Fibroblast of skin of abdomen (primary cell): ENCODE measurements at regions not wholly inside any gene's neighbourhood (a gene's known extent, or its start where the extent isn't known, plus 50 kb on each side); places are given as distances from the start of the nearest gene placed in this dataset.
"Not testable (repeated sequence)": the region's sequence is repeated elsewhere in the genome, so short reads cannot be mapped to it uniquely, and the experiment has no call there.

Source experiments
- DNase-seq: peaks from one replicate; pipeline ENCODE4 v3.0.0-alpha.2; 2013

DNA sequence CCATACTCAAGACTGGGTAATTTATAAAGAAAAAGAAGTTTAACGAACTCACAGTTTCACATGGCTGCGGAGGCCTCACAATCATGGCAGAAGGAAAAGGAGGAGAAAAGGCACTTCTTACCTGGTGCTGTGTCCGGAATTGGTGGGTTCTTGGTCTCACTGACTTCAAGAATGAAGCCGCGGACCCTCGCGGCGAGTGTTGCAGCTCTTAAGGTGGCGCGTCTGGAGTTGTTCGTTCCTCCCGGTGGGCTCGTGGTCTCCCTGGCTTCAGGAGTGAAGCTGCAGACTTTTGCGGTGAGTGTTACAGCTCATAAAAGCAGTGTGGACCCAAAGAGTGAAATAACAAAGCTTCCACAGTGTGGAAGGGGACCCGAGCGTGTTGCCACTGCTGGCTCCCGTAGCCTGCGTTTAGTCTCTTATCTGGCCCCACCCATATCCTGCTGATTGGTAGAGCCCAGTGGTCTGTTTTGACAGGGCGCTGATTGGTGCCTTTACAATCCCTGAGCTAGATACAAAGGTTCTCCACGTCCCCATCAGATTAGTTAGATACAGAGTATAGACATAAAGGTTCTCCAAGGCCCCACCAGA lies 846.0 kb downstream of the CDH18 start:
- DNase-seq, result not testable (repeated sequence)

DNA sequence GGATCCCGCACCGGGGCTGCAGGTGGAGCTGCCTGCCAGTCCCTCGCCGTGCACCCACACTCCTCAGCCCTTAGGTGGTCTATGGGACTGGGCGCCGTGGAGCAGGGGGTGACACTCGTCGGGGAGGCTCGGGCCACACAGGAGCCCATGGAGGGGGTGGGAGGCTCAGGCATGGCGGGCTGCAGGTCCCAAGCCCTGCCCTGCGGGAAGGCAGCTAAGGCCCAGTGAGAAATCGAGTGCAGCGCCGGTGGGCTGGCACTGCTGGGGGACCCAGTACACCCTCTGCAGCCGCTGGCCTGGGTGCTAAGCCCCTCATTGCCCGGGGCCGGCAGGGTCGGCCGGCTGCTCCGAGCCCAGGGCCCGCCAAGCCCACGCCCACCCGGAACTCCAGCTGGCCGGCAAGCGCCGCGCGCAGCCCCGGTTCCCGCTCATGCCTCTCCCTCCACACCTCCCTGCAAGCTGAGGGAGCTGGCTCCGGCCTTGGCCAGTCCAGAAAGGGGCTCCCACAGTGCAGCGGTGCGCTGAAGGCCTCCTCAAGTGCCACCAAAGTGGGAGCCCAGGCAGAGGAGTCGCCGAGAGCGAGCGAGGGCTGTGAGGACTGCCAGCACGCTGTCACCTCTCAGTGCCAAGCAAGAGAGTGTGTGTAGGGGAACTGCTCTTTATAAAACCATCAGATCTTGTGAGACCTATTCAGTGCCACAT lies 845.1 kb downstream of the CDH18 start:
- DNase-seq, result not testable (repeated sequence)

DNA sequence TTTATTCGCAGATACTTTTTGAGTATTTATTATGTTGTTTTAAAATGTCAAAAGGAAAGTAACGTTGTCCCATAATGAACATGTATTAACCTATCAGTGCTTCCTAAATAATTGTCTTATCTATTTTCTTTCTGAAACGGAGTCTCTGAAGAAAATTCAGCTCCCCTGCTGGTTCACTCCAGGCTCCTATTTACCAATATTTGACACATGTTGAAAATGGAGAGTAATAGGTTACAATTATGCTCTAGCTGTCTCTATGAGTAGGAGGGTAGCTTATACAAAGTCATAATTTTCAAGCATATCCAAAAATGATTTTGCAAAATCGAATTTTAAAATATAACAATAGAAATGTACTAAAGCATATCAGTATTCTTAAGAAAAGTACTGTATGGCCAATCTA lies 844.1 kb downstream of the CDH18 start:
- no peak for DNase-seq

DNA sequence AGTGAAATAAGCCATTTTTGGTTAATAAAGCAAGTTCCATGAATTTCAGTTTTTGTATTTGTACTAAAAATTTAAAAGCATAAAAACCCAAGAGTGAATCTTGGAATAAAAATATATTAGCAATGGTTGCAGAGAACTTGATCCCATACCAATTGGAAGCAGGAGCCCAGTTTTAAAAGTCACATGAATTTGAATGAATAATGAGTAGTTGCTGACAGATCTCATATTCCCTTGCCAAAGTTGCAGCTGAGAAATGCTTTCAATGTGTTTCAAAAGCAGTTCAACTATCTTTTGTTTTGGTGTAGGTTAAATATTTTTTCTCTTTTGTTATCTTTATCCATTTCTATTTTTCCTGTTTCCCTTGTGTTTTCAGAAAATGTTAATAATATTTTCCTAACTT lies 818.6 kb downstream of the CDH18 start:
- no peak for DNase-seq

DNA sequence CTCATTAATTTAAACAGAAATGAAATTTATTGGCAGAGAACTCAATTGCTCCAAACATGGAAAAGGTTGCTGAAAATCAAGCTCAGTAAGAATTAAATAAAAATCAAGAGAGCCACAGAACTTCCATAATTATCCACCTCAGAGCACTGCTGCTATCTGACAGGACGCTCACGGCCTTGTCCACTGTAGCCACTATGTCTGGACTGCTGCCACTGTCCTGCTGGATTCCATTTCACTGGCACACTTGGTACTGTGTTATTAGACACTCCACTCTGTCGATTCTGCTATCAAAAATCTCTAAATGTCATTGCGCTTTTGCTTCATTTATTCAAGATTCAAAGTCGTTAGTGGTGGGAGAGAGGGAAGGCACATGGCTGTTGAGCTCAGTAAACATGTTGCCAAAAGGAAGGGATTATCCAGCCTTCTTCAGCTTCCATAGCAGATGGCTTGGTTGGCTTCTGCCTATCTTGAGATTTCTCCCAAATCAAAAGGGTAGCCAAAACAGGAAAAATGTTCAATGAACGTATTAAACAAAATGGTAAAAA lies 815.0 kb downstream of the CDH18 start:
- no peak for DNase-seq

DNA sequence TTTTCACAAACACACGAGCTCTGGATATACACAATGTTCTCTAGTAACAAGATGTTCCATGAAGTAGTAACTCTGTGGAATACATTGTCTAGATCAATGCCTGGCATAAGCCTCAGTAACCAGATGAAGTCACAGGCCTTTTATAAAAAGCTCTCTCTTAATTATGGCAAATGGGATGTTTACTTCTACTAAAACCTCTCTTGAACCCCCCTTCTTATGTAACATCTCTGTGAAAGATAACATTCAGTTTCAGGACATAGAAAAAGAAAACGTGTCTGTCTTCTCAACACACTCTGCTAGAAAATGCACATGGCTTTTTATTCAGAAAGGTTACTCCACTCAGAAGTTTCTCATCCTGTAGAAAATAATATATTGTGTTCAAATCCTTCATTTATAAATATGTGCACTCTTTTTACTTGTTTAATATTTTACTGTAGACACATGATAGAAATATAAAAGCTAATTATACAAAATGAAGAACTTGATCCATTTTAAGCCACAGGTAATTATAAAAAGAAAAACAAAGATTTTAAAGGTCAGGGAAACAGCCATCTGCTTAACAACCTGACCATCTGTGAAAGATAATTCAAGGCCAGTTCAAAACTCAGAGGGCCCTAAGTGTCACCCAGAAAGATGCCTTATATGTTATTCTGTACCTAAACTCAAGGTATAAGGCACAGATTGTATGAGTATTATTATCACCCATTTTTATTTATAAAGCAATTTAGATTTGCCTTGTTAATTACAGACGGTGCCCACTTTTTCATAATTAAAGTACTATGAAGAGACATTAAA lies 812.0 kb downstream of the CDH18 start:
- no peak for DNase-seq

DNA sequence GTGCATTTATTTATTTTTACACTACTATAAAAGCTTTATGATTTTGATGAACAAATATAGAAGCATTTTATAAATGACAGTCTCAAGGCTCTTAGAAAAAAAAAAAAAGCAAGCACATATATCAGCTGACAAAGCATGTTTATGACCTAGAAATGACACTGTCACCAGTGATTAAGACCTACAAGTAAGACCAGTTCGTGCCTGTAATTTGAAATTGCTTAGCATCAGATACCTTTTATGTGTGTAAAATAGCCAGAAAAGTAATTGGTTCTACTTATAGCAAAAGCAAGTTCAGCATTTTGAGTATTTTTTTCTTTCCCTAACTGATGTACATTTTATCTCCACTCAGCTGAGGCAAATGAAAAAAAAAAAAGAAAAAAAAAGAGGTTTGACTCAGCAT lies 808.4 kb downstream of the CDH18 start:
- DNase-seq, result no peak

DNA sequence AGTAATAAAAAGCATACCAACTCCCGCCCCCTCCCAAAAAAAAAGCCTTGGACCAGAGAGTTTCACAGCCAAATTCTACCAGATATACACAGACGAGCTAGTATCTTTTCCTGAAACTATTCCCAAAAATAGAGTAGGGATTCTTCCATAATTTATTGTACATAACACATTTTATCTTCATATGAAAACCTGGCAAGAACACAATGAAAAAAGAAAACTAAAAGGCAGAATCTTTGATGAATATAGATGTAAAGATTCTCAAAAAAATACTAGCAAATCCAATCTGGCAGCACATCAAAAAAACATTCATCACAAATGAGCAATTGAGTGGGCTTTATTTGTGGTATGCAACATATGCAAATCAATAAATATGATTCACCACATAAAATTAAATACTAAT lies 798.8 kb downstream of the CDH18 start:
- DNase-seq, result no peak

DNA sequence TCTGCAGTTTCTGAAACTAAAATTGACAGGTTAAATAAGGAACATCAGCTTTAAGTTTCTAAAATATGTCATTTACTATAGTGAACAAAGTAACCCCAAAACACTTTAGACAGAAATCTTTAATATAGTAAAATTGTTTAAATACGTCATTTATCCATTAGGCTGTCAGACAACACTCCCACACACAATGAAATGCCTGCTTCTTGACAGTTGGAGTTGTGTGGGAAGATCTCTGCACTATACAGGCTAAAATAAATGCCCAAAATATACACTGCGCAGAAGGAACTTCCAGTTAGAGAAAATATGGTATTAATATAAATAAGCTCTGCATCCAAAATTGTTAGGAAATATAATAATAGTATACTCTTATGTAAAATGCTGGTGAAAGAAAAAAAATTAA lies 794.4 kb downstream of the CDH18 start:
- no peak for DNase-seq

DNA sequence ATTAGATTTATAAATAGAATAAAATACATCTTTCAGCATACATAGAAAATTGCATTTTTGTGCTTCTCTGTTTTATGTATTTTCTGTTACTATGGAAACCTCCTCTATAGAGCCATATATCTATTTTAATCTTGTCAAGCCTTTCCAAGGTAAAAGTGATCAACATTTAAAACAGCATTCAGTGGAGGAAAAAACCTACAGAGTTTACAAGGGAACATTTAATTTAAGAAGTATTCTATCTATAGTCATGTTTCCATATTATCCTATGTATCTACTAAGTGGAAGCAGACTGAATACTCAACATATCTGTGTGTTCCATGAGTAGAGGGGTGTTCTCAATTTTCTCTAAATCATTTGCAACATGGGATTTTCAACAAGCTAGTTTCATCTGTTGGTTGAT lies 791.4 kb downstream of the CDH18 start:
- no peak for DNase-seq

DNA sequence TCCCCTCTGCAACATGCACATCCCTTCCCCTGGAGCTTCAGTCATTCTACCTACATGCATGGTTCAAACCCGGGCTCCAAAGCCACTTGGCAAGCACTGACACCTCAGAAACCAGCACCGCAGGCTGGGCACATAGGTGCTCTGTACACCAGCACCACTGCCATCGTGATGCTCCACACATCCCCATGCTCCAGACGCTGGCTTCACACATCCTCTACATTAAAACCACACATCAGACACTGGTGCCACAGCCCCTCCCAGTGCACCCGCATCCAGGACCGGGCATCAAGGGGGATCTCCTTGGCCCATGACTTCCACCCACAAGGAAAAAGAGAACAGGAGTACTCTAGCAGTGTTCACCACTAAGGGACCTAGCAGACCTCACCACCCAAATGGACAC lies 787.7 kb downstream of the CDH18 start:
- DNase-seq, result no peak

DNA sequence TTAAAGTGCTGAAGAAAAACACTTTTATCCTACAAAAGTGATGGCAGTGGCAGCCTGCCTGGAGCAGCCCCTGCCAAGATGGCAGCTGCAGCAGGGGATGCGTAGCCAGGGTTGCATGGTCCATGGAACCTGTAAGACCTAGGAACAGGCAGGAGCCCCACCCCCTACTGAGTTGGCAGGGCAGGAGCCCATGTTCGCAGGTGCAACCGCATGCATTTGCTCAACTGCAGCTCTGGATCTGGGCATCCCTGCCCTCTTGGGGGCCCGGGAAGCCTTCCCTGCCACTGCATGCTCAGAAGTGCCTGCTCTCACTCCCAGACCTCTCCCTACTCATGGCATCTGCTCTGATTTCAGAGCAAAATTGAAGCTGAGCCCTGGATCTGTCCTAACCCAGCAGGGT lies 779.6 kb downstream of the CDH18 start:
- no peak for DNase-seq

DNA sequence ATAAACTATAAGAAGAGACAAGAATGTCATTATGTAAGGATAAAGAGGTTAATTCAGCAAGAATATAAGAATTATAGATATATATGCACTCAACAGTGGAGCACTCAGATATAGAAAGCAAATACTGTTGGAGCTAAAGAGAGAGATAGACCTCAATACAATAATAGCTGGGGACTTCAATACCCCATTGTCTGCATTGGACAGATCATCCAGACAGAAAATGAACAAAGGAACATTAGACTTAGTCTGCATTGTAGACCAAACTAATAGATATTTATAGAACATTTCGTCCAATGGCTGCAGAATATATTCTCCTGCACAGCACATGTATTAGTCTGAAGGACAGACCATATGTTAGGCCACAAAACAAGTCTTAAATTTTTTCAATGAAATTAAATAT lies 777.1 kb downstream of the CDH18 start:
- no peak for DNase-seq

DNA sequence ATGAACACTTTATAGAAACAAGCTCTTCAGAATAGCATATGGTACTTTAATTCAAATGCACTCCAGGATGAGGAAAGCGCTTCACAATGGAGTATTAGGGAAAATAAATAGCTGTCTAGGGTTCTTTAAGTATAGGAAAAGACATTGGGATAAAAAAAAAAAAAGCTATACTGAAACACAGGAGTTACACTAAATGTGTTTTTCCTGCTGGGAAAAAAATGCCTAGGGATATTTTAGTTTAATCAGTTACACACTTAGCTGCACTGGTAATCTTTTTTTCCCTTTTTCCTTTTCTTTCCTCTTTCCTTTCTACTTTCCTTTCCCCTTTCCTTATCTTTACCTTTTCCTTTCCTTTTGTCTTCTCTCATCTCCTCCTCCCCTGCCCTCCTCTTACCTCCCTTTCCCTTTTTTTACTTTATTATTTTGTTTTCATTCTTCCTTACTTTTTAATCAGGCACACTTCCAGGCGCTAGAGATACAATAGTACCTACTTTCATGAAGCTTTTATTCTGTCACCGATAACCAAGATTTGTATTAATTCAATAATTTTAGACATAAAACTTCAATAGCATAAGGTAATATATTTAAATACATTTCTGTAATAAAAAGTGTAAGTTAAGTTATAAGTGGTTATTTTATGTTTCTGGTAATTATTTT lies 758.7 kb downstream of the CDH18 start:
- DNase-seq, result no peak

DNA sequence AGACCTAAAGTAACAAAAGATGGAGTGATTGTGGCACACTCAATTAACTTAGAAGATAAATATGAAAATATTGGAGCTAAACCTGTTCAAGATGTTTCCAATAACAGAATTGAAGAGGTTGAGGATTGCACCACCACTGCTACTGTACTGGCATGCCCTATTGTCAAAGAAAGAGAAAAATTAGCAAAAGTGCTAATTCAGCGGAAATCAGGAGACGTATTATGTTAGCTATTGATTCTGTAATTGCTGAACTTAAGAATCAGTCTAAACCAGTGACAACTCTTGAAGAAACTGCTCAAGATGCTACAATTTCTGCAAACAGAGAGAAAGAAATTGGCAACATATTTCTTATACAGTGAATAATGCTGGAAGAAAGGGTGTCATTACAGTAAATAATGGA lies 754.4 kb downstream of the CDH18 start:
- DNase-seq, result no peak

DNA sequence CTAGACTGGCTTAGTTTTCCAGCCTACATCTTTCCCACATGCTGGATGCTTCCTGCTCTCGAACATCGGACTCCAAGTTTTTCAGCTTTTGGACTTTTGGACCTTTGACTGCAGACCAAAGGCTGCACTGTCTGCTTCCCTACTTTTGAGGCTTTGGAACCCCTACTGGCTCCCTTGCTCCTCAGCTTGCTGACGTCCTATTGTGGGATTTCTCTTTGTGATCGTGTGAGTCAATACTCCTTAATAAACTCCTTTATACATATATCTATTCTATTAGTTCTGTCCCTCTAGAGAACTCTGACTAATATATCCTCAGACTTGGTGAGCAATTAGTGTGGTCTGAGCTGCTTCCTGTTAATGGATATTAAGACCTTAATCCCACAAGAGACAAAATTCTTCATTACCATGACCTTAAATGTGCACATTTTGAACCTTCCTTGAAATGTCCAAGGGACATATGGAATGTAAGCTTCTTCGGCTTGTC lies 752.9 kb downstream of the CDH18 start:
- DNase-seq, result peak; percentile 4

DNA sequence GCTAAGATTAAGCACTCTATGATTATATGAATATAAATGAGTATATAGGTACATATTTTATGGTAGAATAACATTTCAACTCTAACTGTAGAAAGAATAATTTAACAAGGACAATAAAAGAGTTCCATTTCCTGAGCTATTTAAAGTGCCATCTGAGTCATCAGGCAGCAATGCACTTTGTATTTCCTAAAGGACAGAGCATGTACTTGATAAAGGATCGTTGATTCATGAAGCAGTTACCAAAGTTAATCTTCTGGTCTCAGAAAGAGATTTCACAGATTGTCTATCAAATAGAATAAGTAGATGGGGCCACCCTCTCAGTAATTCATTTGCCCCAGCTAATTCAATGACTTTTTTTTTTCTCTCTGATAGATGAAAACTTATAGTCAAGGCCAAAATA lies 747.8 kb downstream of the CDH18 start:
- DNase-seq, result peak; percentile 22

DNA sequence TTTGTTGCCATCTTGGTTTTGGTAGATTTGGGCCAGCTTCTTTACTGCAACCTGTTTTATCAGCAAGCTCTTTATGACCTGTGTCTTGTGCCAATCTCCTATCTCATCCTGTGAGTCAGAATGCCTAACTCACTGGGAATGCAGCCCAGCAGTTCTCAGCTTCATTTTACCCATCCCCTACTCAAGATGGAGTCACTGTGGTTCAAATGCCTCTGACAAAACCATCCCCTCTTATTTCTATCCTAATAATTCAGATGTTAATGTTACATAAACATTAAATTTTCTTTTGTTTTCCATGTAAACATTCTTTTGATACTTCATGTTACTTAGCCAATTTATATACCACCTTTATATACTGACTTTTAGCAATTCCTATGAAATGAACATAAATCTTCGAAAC lies 746.3 kb downstream of the CDH18 start:
- DNase-seq, result no peak

DNA sequence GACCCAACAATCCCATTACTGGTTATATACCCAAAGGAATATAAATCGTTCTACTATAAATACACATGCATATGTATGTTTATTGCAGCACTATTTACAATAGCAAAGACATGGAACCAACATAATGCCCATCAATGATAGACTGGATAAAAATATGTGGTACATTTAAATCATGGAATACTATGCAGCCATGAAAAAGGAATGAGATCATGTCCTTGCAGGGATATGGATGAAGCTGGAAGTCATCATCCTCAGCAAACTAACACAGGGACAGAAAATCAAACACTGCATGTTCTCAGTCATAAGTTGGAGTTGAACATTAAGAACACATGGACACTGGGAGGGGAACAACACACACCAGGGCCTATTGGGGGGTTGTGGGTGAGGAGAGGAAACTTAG lies 741.8 kb downstream of the CDH18 start:
- DNase-seq, result not testable (repeated sequence)

DNA sequence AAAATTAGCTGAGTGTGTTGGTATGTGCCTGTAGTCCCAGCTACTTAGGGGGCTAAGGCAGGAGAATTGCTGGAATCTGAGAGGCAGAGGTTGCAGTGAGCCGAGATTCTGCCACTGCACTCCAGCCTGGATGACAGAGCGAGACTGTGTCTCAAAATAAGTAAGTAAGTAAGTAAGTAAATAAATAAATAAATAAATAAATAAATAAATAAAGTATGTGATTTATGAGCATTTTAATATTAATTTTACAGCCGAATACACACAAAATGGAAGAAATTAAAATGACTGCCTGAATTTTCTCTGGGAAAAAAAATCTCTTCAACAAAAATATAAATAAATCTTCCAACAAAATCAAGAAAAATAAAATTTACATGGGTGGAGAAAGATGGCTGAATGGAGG lies 740.7 kb downstream of the CDH18 start:
- no peak for DNase-seq

DNA sequence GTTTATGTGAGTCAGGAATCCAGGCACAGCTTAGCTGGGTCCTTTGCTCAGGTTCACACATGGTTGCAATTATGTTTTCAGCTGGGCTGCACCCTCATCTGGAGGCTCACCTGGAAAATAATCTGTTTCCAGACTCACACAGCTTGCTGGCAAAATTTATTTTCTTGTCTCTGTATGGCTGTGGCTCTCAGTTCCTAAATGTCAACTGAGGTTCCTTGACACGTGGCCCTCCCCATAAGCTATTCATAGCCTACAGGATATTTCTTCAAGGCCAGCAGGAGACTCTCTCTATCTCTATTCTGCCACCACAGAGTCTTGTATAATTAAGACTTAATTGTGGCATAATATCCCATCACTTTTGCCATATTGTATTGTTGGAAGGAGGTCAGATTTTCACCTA lies 732.0 kb downstream of the CDH18 start:
- DNase-seq, result no peak

DNA sequence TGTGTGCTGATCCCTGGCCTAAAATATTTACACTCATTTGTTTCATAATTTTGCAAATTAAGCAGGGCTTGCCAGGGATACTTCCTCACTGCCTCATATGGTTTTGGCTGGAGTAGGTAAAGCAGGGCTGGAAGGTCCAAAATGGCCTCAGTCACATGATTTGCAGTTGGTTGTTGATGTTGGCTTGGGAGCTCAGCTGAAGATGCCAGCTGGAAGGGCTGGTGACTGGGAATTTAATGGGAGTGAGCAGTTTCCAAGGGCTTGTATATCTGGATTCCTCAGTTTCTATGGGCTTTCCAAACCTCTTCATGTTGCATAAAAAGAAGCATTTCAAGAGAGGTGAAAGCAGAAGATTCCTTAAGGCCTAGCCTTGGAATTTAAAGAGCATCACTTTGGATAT lies 729.3 kb downstream of the CDH18 start:
- no peak for DNase-seq

DNA sequence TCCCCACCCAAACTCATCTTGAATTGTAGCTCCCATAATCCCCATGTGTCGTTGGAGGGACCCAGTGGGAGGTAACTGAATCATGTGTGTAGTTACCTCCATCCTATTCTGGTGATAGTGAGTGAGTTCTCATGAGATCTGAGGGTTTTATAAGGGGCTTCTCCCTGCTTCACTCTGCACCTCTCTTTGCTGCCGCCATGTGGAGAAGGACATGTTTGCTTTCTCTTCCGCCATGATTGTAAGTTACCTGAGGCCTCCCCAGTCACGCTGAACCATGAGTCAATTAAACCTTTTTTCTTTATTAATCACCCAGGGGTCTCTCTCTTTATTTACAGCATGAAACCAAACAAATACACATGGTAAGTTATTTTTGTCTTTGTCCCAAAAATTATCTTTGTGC lies 726.1 kb downstream of the CDH18 start:
- no peak for DNase-seq
